HepG2 (cell line): ENCODE measurements at regions not wholly inside any gene's neighbourhood (a gene's known extent, or its start where the extent isn't known, plus 50 kb on each side); places are given as distances from the start of the nearest gene placed in this dataset.

ENCODE experiments used
- AFF4 ChIP-seq: sonication (generic); formaldehyde crosslinking; IDR thresholded peaks from 2 replicates; pipeline ENCODE4 v1.4.0; 2020; ENCODE audit warnings: missing genetic modification reagents
- BCLAF1 ChIP-seq: fragments of 450-650 bp; IDR thresholded peaks from 2 replicates; pipeline ENCODE4 v1.6.1; 2017; ENCODE audit warnings: mild to moderate bottlenecking
- CBFB ChIP-seq: sonication (generic); formaldehyde crosslinking; IDR thresholded peaks from 2 replicates; pipeline ENCODE4 v1.4.0; 2020; ENCODE audit warnings: missing genetic modification reagents
- CBX5 ChIP-seq: sonication (generic); formaldehyde crosslinking; IDR thresholded peaks from 2 replicates; pipeline ENCODE4 v1.4.0; 2020; ENCODE audit warnings: missing genetic modification reagents, borderline replicate concordance
- CENPBD1 ChIP-seq: sonication (generic); formaldehyde crosslinking; IDR thresholded peaks from 2 replicates; pipeline ENCODE4 v1.8.0; 2022; ENCODE audit warnings: missing genetic modification reagents, low read depth, mild to moderate bottlenecking, borderline replicate concordance
- CENPT ChIP-seq: sonication (generic); formaldehyde crosslinking; IDR thresholded peaks from 2 replicates; pipeline ENCODE4 v1.8.0; 2022; ENCODE audit warnings: low read depth, mild to moderate bottlenecking, moderate library complexity, missing genetic modification reagents
- MAFF ChIP-seq: IDR thresholded peaks from 2 replicates; pipeline ENCODE4 v1.6.1; 2011; ENCODE audit warnings: low read depth, low read length, improper control_type of control experiment
- PREB ChIP-seq: sonication (generic); formaldehyde crosslinking; IDR thresholded peaks from 2 replicates; pipeline ENCODE4 v1.4.0; 2020; ENCODE audit warnings: missing genetic modification reagents
- PRMT3 ChIP-seq: sonication (generic); formaldehyde crosslinking; IDR thresholded peaks from 2 replicates; pipeline ENCODE4 v1.8.1; 2022; ENCODE audit warnings: low read depth, mild to moderate bottlenecking, moderate library complexity, missing genetic modification reagents, borderline replicate concordance
- TEAD3 ChIP-seq: optimal IDR thresholded peaks from 2 replicates; pipeline ENCODE3; 2016; ENCODE audit warnings: borderline replicate concordance
- ZNF343 ChIP-seq: sonication (generic); formaldehyde crosslinking; IDR thresholded peaks from 2 replicates; pipeline ENCODE4 v1.4.0; 2020; ENCODE audit warnings: mild to moderate bottlenecking, missing genetic modification reagents
- ZNF891 ChIP-seq: sonication (generic); formaldehyde crosslinking; IDR thresholded peaks from 2 replicates; pipeline ENCODE4 v1.5.0; 2020; ENCODE audit warnings: mild to moderate bottlenecking, missing genetic modification reagents

- TF ChIP-seq CBX5 (no peak), CBFB (CRISPR knock-in tag) (no peak), ZNF891 (CRISPR knock-in tag) (no peak), CENPBD1 (CRISPR knock-in tag) (no peak), PREB (CRISPR knock-in tag) (no peak), TEAD3 (CRISPR knock-in tag) (peak; percentile 82), CENPT (CRISPR knock-in tag) (no peak), ZNF343 (CRISPR knock-in tag) (no peak), BCLAF1 (no peak), MAFF (peak; percentile 71), PRMT3 (CRISPR knock-in tag) (no peak), AFF4 (CRISPR knock-in tag) (no peak)
Observed at GRCh38 chr2:238596571-238597551, 170.1 kb downstream of the ASB1 start (continued).
